NB4 (cell line): ENCODE measurements at regions not wholly inside any gene's neighbourhood (a gene's known extent, or its start where the extent isn't known, plus 50 kb on each side); places are given as distances from the start of the nearest gene placed in this dataset.

Source experiments
- MYC ChIP-seq: IDR thresholded peaks from 2 replicates; pipeline ENCODE4 v1.6.1; 2011; ENCODE audit warnings: low read depth, low read length
- POLR2A ChIP-seq: IDR thresholded peaks from 2 replicates; pipeline ENCODE4 v1.6.1; 2011; ENCODE audit warnings: mild to moderate bottlenecking; ENCODE audit not compliant: insufficient read length; ENCODE audit errors: extremely low read depth
- TF ChIP-seq, protein P1 (sequence below): IDR thresholded peaks from one replicate; pipeline ENCODE4 v1.5.1; 2012; ENCODE audit warnings: low read depth, low read length
- TF ChIP-seq, protein P2 (sequence below): IDR thresholded peaks from 2 replicates; pipeline ENCODE4 v1.6.1; 2011; ENCODE audit warnings: low read depth, low read length

DNA sequence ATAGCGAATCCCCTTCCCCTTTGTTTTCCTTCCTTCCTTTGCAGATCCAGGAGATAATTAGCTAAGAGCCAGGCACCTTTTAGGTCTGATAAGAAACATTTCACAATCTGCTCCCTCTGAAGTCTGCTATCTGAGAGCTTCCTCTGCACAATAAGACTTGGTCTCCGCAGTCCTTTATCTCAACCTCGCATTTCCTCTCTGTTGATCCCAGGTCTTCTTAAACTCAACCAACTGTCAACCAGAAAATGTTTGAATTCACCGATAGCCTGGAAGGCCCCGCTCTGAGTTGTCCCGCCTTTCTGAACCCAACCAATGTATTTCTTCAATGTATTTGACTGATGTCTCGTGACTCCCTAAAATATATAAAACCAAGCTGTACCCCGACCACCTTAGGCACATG lies 78.4 kb upstream of the CTDP1 start:
- TF ChIP-seq, protein P1, sequence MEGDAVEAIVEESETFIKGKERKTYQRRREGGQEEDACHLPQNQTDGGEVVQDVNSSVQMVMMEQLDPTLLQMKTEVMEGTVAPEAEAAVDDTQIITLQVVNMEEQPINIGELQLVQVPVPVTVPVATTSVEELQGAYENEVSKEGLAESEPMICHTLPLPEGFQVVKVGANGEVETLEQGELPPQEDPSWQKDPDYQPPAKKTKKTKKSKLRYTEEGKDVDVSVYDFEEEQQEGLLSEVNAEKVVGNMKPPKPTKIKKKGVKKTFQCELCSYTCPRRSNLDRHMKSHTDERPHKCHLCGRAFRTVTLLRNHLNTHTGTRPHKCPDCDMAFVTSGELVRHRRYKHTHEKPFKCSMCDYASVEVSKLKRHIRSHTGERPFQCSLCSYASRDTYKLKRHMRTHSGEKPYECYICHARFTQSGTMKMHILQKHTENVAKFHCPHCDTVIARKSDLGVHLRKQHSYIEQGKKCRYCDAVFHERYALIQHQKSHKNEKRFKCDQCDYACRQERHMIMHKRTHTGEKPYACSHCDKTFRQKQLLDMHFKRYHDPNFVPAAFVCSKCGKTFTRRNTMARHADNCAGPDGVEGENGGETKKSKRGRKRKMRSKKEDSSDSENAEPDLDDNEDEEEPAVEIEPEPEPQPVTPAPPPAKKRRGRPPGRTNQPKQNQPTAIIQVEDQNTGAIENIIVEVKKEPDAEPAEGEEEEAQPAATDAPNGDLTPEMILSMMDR = no peak
- TF ChIP-seq POLR2A (no peak), MYC (no peak)
- TF ChIP-seq, protein P2, sequence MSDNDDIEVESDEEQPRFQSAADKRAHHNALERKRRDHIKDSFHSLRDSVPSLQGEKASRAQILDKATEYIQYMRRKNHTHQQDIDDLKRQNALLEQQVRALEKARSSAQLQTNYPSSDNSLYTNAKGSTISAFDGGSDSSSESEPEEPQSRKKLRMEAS = no peak
